Spinal cord (tissue), 9 donors: ENCODE measurements at regions not wholly inside any gene's neighbourhood (a gene's known extent, or its start where the extent isn't known, plus 50 kb on each side); places are given as distances from the start of the nearest gene placed in this dataset.

ENCODE experiments used
- DNase-seq, 6 donors: peaks; one replicate each; pipeline versions ENCODE4 v3.0.0 to v3.0.0-alpha.2; 2013 to 2015; ENCODE audit warnings: low spot score in 6 of 6, low read depth in 4 of 6
- H3K27ac ChIP-seq: one replicate; pipeline ENCODE4 v1.5.1; 2013; ENCODE audit warnings: low read depth, low read length, control low read depth
- H3K27me3 ChIP-seq: one replicate; pipeline ENCODE4 v1.6.1; 2013; ENCODE audit warnings: low read length; ENCODE audit not compliant: control insufficient read depth, insufficient read depth
- H3K36me3 ChIP-seq: one replicate; pipeline ENCODE4 v1.6.1; 2013; ENCODE audit warnings: low read length; ENCODE audit not compliant: control insufficient read depth, insufficient read depth
- H3K4me1 ChIP-seq: one replicate; pipeline ENCODE4 v1.6.1; 2013; ENCODE audit warnings: low read length; ENCODE audit not compliant: control insufficient read depth, insufficient read depth
- H3K4me3 ChIP-seq: one replicate; pipeline ENCODE4 v1.5.1; 2013; ENCODE audit warnings: low read depth, low read length, control low read depth
- H3K9me3 ChIP-seq: one replicate; pipeline ENCODE4 v1.6.1; 2013; ENCODE audit warnings: low read length; ENCODE audit not compliant: control insufficient read depth, insufficient read depth
- WGBS: methylation state at CpG from one replicate; pipeline ENCODE4 v1.1.5; 2013; ENCODE audit warnings: missing lambda C conversion rate; ENCODE audit not compliant: insufficient coverage; 5-methylcytosine and 5-hydroxymethylcytosine counted together
- donor health status: healthy.

GRCh38 chr7:145031162-145031561 lies 195.3 kb upstream of the TPK1 start:
- no peak overlapping the region for H3K4me3 ChIP-seq
- WGBS = 92% methylated on average over 3 of the region's 5 CpGs
- no peaks in the 10 kb centered on the region for H3K4me1 ChIP-seq
- no peaks in the 10 kb centered on the region for H3K27me3 ChIP-seq
- H3K27ac ChIP-seq = no peak overlapping the region
- no peaks in the 10 kb centered on the region for H3K36me3 ChIP-seq
- no peaks in the 10 kb centered on the region for H3K9me3 ChIP-seq
- DNase-seq = no peak

GRCh38 chr7:145030754-145031153 lies 194.9 kb upstream of the TPK1 start:
- Histone ChIP-seq H3K4me1 (no peaks in the 10 kb centered on the region), H3K27ac (no peak overlapping the region), H3K36me3 (no peaks in the 10 kb centered on the region), H3K27me3 (no peaks in the 10 kb centered on the region), H3K9me3 (no peaks in the 10 kb centered on the region), H3K4me3 (no peak overlapping the region)
- DNase-seq = no peak
- 96% methylated on average over 5 of the region's 5 CpGs for WGBS

GRCh38 chr7:145020454-145020853 lies 184.6 kb upstream of the TPK1 start:
- Histone ChIP-seq H3K4me3 (no peak overlapping the region), H3K9me3 (no peaks in the 10 kb centered on the region), H3K27ac (no peak overlapping the region), H3K27me3 (no peaks in the 10 kb centered on the region), H3K4me1 (no peaks in the 10 kb centered on the region), H3K36me3 (no peaks in the 10 kb centered on the region)
- no CpG with 5 or more reads among the region's 3 CpGs for WGBS
- no peak for DNase-seq

- WGBS = 59% methylated on average over 2 of the region's 3 CpGs
Measured at GRCh38 chr7:145016068-145016467, 180.2 kb upstream of the TPK1 start.

GRCh38 chr7:145009876-145010275 lies 174.0 kb upstream of the TPK1 start:
- Histone ChIP-seq H3K9me3 (no peaks in the 10 kb centered on the region), H3K36me3 (no peaks in the 10 kb centered on the region), H3K27ac (no peak overlapping the region), H3K4me1 (no peaks in the 10 kb centered on the region), H3K4me3 (no peak overlapping the region), H3K27me3 (no peaks in the 10 kb centered on the region)
- DNase-seq = no peak
- WGBS = 75% methylated on average over 1 of the region's 3 CpGs

More at GRCh38 chr7:145016068-145016467, 180.2 kb upstream of the TPK1 start:
- no peak for DNase-seq
- H3K27ac ChIP-seq = no peak overlapping the region
- no peaks in the 10 kb centered on the region for H3K36me3 ChIP-seq
- H3K27me3 ChIP-seq = no peaks in the 10 kb centered on the region
- no peak overlapping the region for H3K4me3 ChIP-seq
- H3K4me1 ChIP-seq = no peaks in the 10 kb centered on the region
- H3K9me3 ChIP-seq = no peaks in the 10 kb centered on the region

- no peaks in the 10 kb centered on the region for H3K36me3 ChIP-seq
- WGBS = 95% methylated on average over 2 of the region's 2 CpGs
- no peaks in the 10 kb centered on the region for H3K9me3 ChIP-seq
- H3K4me1 ChIP-seq = no peaks in the 10 kb centered on the region
- no peak for DNase-seq
- H3K27ac ChIP-seq = no peak overlapping the region
- no peaks in the 10 kb centered on the region for H3K27me3 ChIP-seq
- H3K4me3 ChIP-seq = no peak overlapping the region
Measured at GRCh38 chr7:145005601-145006000, 169.7 kb upstream of the TPK1 start.

- Histone ChIP-seq H3K36me3 (no peaks in the 10 kb centered on the region), H3K9me3 (no peaks in the 10 kb centered on the region), H3K27ac (no peak overlapping the region), H3K27me3 (no peaks in the 10 kb centered on the region), H3K4me3 (no peak overlapping the region), H3K4me1 (no peaks in the 10 kb centered on the region)
- DNase-seq = no peak
Measured at GRCh38 chr7:144997512-144997911, 161.7 kb upstream of the TPK1 start.

- Histone ChIP-seq H3K27ac (no peak overlapping the region), H3K9me3 (no peaks in the 10 kb centered on the region), H3K4me1 (no peaks in the 10 kb centered on the region), H3K27me3 (no peaks in the 10 kb centered on the region), H3K36me3 (no peaks in the 10 kb centered on the region), H3K4me3 (no peak overlapping the region)
- no CpG with 5 or more reads among the region's 2 CpGs for WGBS
- DNase-seq = no peak
Measured at GRCh38 chr7:144995495-144995894, 159.6 kb upstream of the TPK1 start.

- H3K27me3 ChIP-seq = no peaks in the 10 kb centered on the region
- H3K4me3 ChIP-seq = no peak overlapping the region
- no peaks in the 10 kb centered on the region for H3K4me1 ChIP-seq
- WGBS = 25% methylated on average over 2 of the region's 2 CpGs
- no peak overlapping the region for H3K27ac ChIP-seq
- H3K9me3 ChIP-seq = no peaks in the 10 kb centered on the region
- no peaks in the 10 kb centered on the region for H3K36me3 ChIP-seq
- DNase-seq = no peak
Measured at GRCh38 chr7:144991041-144991440, 155.2 kb upstream of the TPK1 start.

- DNase-seq = no peak
- no CpG with 5 or more reads among the region's 1 CpG for WGBS
Measured at GRCh38 chr7:144987686-144988085, 151.8 kb upstream of the TPK1 start.

More at GRCh38 chr7:144987686-144988085, 151.8 kb upstream of the TPK1 start:
- Histone ChIP-seq H3K36me3 (no peaks in the 10 kb centered on the region), H3K9me3 (no peaks in the 10 kb centered on the region), H3K27me3 (no peaks in the 10 kb centered on the region), H3K4me3 (no peak overlapping the region), H3K27ac (no peak overlapping the region), H3K4me1 (no peaks in the 10 kb centered on the region)
